Heart left ventricle (tissue), 13 donors: ENCODE measurements at regions not wholly inside any gene's neighbourhood (a gene's known extent, or its start where the extent isn't known, plus 50 kb on each side); places are given as distances from the start of the nearest gene placed in this dataset.

Experiments used
- CTCF ChIP-seq, 12 donors: fragments of 200-600 bp; sonication (generic) in 4 of 12; IDR thresholded peaks; one replicate each; pipeline versions ENCODE4 v1.5.0 to v1.8.0; 2018 to 2022; ENCODE audit warnings: antibody characterized with exemption in 12 of 12, mild to moderate bottlenecking in 5 of 12
- POLR2A ChIP-seq, 2 donors: fragments of 450-650 bp; IDR thresholded peaks; one replicate each; pipeline ENCODE4 v1.6.1; 2017; ENCODE audit warnings: antibody characterized with exemption in 2 of 2, mild to moderate bottlenecking in 2 of 2, moderate library complexity in 2 of 2
- donor health status: ischemic (EF 13 %, LVEDD 7.1; RV severe dilation, severe dysfunction).
- donor health status: DM: no; HTN: yes; CAD: no.
- donor health status: DM: no; HTN: no; CAD: no.
- donor health status: ischemic (EF 25% LVEDD 6.9; RV normal size, moderate dysfunction).
- donor health status: ischemic (EF 25% LVEDD 5.7; RV mildly dilated, moderate dysfunction).
- donor health status: ischemic (EF 35%, LVEDD 5.7; RV mildly dilated, moderate dysfunction).
- donor health status: nonischemic (EF 11% LVEDD 7.7; RV severe dilation, severe dysfunction).
- donor health status: DM: yes; HTN: yes; CAD: no.
- donor health status: PGD.
- donor health status: ischemic (EF 29% LVEDD 5.4; RV normal size, mild dysfunction).
- donor health status: nonischemic (EF 23%, LVEDD 6.1; RV moderate dilation, normal function).

DNA sequence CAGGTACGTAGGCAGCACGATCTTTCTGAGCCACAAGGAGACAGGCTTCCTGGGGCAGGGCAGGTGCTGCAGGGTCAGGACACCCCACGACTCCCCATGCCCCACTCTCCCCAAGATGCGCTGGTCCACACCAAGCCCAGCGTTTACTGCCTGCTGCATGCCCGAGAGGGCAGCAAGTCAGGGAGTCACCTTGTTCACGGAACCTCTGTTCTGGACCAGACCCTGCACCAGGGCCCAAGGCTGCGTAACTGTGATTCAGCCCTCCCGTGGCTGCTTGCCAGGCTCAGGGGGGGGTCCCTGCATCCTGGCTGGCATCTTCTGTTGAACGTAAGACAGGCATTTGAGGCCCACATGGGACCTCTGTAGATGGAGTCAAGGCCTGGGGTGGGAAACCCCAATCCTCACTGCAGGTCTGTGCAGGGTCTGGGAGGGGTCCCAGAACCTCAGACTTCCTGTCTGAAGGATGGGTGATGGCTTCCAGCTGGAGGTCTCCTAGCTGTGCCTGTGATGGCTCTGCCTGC lies 228.6 kb upstream of the RTL1 start:
- TF ChIP-seq CTCF (IDR thresholded peaks at IDR 0.05) (no peak), POLR2A (IDR thresholded peaks at IDR 0.05) (no peak)
